ENCODE measurements at regions not wholly inside any gene's neighbourhood (a gene's known extent, or its start where the extent isn't known, plus 50 kb on each side); places are given as distances from the start of the nearest gene placed in this dataset.

- TF ChIP-seq POLR2A (IDR thresholded peaks at IDR 0.05) (no peak), CTCF (IDR thresholded peaks at IDR 0.05) (no peak)
Observed at GRCh38 chr10:81082621-81083376, 545.1 kb downstream of the SH2D4B start.
